Endothelial cell of umbilical vein (primary cell): ENCODE measurements at regions not wholly inside any gene's neighbourhood (a gene's known extent, or its start where the extent isn't known, plus 50 kb on each side); places are given as distances from the start of the nearest gene placed in this dataset.

Source experiments
- BruUV-seq: library from RNA; stranded (reverse); fragments of 400-500 nt; replicated peaks from 2 replicates; lab custom pipeline; 2021; lab: Mats Ljungman, UMichigan
- CTCF ChIA-PET: fragments of 300-600, 350-600 bp; sonication (Branson Sonifier 250); formaldehyde crosslinking; loops from one replicate; lab custom pipeline; 2021; ENCODE audit warnings: antibody characterized with exemption, inconsistent platforms; lab: Charles Lee
- POLR2A ChIA-PET: fragments of 300-600, 350-600 bp; sonication (Branson Sonifier 250); formaldehyde crosslinking; loops from one replicate; lab custom pipeline; 2021; ENCODE audit warnings: antibody characterized with exemption, inconsistent platforms; lab: Charles Lee
- DNase-seq: peaks from one replicate; pipeline ENCODE4 v3.0.0-alpha.2; 2011; ENCODE audit warnings: low read depth, low spot score
- FAIRE-seq: peaks from 2 replicates; lab custom pipeline; 2011; peaks lifted over from hg19 to GRCh38; lab: Jason Lieb, UNC
- H2AFZ ChIP-seq: 2 replicates; pipeline ENCODE4 v1.6.0; 2012; ENCODE audit warnings: low read depth, low read length, control low read depth, inconsistent platforms
- H3K27ac ChIP-seq: 2 replicates; pipeline ENCODE4 v1.5.1; 2011; ENCODE audit warnings: low read depth, mild to moderate bottlenecking, control low read depth, low read length, moderate library complexity; ENCODE audit not compliant: insufficient read depth
- H3K27me3 ChIP-seq, 2 experiments: 2 replicates each; pipeline versions ENCODE4 v1.6.0 to v1.6.1; 2011; ENCODE audit warnings: low read length in 2 of 2, mixed read lengths in 1 of 2; ENCODE audit not compliant: control insufficient read depth in 2 of 2, insufficient read depth in 2 of 2
- H3K36me3 ChIP-seq, 2 experiments: 2 replicates in 1 of 2; 3 replicates in 1 of 2; pipeline ENCODE4 v1.5.1; 2011; ENCODE audit warnings: low read length in 2 of 2, mild to moderate bottlenecking in 1 of 2, moderate library complexity in 1 of 2; ENCODE audit not compliant: control insufficient read depth in 2 of 2, insufficient read depth in 2 of 2; ENCODE audit errors: extremely low read depth in 1 of 2
- H3K4me1 ChIP-seq: 3 replicates; pipeline ENCODE4 v1.5.1; 2011; ENCODE audit warnings: mild to moderate bottlenecking, low read length; ENCODE audit not compliant: control insufficient read depth, insufficient read depth; ENCODE audit errors: extremely low read depth
- H3K4me2 ChIP-seq: 2 replicates; pipeline ENCODE4 v1.6.1; 2011; ENCODE audit warnings: low read length, control low read depth, mixed read lengths; ENCODE audit not compliant: insufficient read depth
- H3K4me3 ChIP-seq, 3 experiments: fragments of 200-600 bp in 1 of 3; sonication (generic), shearing (Covaris generic) in 1 of 3; replicated peaks in 1 of 3; 2 replicates each; pipeline ENCODE4 v1.5.1; 2011 to 2016; ENCODE audit warnings: control low read depth in 3 of 3, low read length in 3 of 3, mild to moderate bottlenecking in 2 of 3, inconsistent platforms in 1 of 3, low read depth in 1 of 3, moderate library complexity in 1 of 3; ENCODE audit not compliant: insufficient read depth in 1 of 3
- H3K79me2 ChIP-seq: 2 replicates; pipeline ENCODE4 v1.6.0; 2012; ENCODE audit warnings: low read length, inconsistent platforms; ENCODE audit not compliant: control insufficient read depth, insufficient read depth
- H3K9ac ChIP-seq: replicated peaks from 2 replicates; pipeline ENCODE3; 2011; ENCODE audit warnings: low read length, control low read depth; ENCODE audit not compliant: insufficient read depth; ENCODE audit errors: extremely low read depth
- H3K9me1 ChIP-seq: replicated peaks from 3 replicates; pipeline ENCODE4 v1.6.0; 2011; ENCODE audit warnings: mild to moderate bottlenecking, low read length; ENCODE audit not compliant: control insufficient read depth, insufficient read depth; ENCODE audit errors: extremely low read depth
- H3K9me3 ChIP-seq: replicated peaks from 2 replicates; pipeline ENCODE4 v1.5.1; 2012; ENCODE audit warnings: low read length, inconsistent platforms; ENCODE audit not compliant: control insufficient read depth, insufficient read depth
- H4K20me1 ChIP-seq: replicated peaks from 2 replicates; pipeline ENCODE3; 2011; ENCODE audit warnings: mild to moderate bottlenecking, low read length; ENCODE audit not compliant: control insufficient read depth, insufficient read depth; ENCODE audit errors: extremely low read depth
- EZH2 ChIP-seq: IDR thresholded peaks from 2 replicates; pipeline ENCODE4 v1.6.1; 2012; ENCODE audit warnings: borderline replicate concordance, low read depth, mild to moderate bottlenecking, moderate library complexity, low read length, inconsistent platforms; ENCODE audit not compliant: severe bottlenecking
- FOS ChIP-seq: IDR thresholded peaks from 2 replicates; pipeline ENCODE4 v1.6.1; 2011; ENCODE audit warnings: mild to moderate bottlenecking, low read length, moderate library complexity, borderline replicate concordance; ENCODE audit not compliant: insufficient read depth
- GATA2 ChIP-seq: IDR thresholded peaks from 2 replicates; pipeline ENCODE4 v1.7.0; 2011; ENCODE audit warnings: low read depth, mild to moderate bottlenecking, moderate library complexity, mixed read lengths, low read length; ENCODE audit not compliant: insufficient read length, insufficient read depth
- JUN ChIP-seq: IDR thresholded peaks from 2 replicates; pipeline ENCODE4 v1.6.1; 2011; ENCODE audit warnings: borderline replicate concordance, low read depth; ENCODE audit not compliant: insufficient read length, insufficient read depth
- MYC ChIP-seq: IDR thresholded peaks from one replicate; pipeline ENCODE4 v1.6.1; 2011; ENCODE audit warnings: mild to moderate bottlenecking, low read depth, low read length
- POLR2A ChIP-seq: IDR thresholded peaks from 2 replicates; pipeline ENCODE4 v1.6.1; 2012; ENCODE audit warnings: low read depth, mild to moderate bottlenecking, control low read depth, low read length
- POLR2AphosphoS5 ChIP-seq: IDR thresholded peaks from 2 replicates; pipeline ENCODE4 v1.6.1; 2012; ENCODE audit warnings: low read depth, mild to moderate bottlenecking, control low read depth, low read length, moderate library complexity; ENCODE audit not compliant: insufficient read depth
- dilution Hi-C: fragments of 300-500 bp; cut with MboI; formaldehyde crosslinking; loops from one replicate; pipeline ENCODE4 v1.15.0; 2019; ENCODE audit warnings: low sequenced_read_pairs; ENCODE audit not compliant: extremely low pct_ligation_motif_present
- intact Hi-C: fragments of 100-400 bp; cut with micrococcal nuclease; formaldehyde crosslinking; loops from one replicate; pipeline ENCODE4 v1.10.0; 2022
- TF ChIP-seq, protein P1 (sequence below), 2 donors: IDR thresholded peaks; 1 replicate in 1 of 2; 2 replicates in 1 of 2; pipeline ENCODE4 v1.5.1; 2011; ENCODE audit warnings: low read length in 2 of 2, mild to moderate bottlenecking in 2 of 2, moderate library complexity in 2 of 2, control low read depth in 1 of 2, inconsistent platforms in 1 of 2, low read depth in 1 of 2; ENCODE audit not compliant: insufficient read depth in 1 of 2; ENCODE audit errors: extremely low read depth in 1 of 2
- TF ChIP-seq, protein P2 (sequence below): IDR thresholded peaks from 2 replicates; pipeline ENCODE4 v1.6.1; 2011; ENCODE audit not compliant: insufficient read depth, insufficient read length

DNA sequence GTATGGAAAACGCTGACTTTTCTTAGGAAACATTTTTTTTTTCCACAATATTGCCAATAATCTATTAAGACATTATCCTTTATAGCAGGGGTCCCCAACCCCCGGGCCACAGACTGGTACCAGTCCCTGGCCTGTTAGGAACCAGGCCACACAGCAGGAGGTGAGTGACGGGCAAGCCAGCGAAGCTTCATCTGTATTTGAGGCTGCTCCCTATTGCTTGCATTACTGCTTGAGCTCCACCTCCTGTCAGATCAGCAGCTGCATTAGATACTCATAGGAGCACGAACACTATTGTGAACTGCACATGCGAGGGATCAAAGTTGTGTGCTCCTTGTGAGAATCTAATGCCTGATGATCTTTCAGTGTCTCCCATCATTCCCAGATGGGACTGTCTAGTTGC is 793.7 kb downstream of the SLITRK5 start:
- TF ChIP-seq FOS (no peak), POLR2A (no peak), POLR2AphosphoS5 (no peak), MYC (no peak), GATA2 (no peak), EZH2 (no peak), JUN (no peak)
- TF ChIP-seq, protein P1, sequence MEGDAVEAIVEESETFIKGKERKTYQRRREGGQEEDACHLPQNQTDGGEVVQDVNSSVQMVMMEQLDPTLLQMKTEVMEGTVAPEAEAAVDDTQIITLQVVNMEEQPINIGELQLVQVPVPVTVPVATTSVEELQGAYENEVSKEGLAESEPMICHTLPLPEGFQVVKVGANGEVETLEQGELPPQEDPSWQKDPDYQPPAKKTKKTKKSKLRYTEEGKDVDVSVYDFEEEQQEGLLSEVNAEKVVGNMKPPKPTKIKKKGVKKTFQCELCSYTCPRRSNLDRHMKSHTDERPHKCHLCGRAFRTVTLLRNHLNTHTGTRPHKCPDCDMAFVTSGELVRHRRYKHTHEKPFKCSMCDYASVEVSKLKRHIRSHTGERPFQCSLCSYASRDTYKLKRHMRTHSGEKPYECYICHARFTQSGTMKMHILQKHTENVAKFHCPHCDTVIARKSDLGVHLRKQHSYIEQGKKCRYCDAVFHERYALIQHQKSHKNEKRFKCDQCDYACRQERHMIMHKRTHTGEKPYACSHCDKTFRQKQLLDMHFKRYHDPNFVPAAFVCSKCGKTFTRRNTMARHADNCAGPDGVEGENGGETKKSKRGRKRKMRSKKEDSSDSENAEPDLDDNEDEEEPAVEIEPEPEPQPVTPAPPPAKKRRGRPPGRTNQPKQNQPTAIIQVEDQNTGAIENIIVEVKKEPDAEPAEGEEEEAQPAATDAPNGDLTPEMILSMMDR (IDR thresholded peaks at IDR 0.05; ENCODE audit: extremely low read depth in 1 of 2, insufficient read depth in 1 of 2, low read depth in 1 of 2, low read length in 2 of 2), result no peak
- TF ChIP-seq, protein P2, sequence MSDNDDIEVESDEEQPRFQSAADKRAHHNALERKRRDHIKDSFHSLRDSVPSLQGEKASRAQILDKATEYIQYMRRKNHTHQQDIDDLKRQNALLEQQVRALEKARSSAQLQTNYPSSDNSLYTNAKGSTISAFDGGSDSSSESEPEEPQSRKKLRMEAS, result no peak
- Histone ChIP-seq H3K79me2 (no peaks in the 10 kb centered on the region), H3K9me3 (peaks cover 2% of the 10 kb centered on the region), H3K9ac (no peak overlapping the region), H3K4me1 (no peaks in the 10 kb centered on the region), H3K9me1 (no peaks in the 10 kb centered on the region), H2AFZ (no peak overlapping the region), H3K4me2 (no peak overlapping the region), H4K20me1 (no peaks in the 10 kb centered on the region), H3K27me3 (no peaks in the 10 kb centered on the region), H3K27ac (no peak overlapping the region), H3K4me3 (no peak overlapping the region), H3K36me3 (no peaks in the 10 kb centered on the region)
- no TSS peak for BruUV-seq
- ChIA-PET POLR2A (no interaction called here), CTCF (no interaction called here)
- DNase-seq (no peak), FAIRE-seq (no peak)
- intact Hi-C loops, result no loop called here
- dilution Hi-C loops, result no loop called here
